Neuronal stem cell (in vitro differentiated cells): ENCODE measurements at regions not wholly inside any gene's neighbourhood (a gene's known extent, or its start where the extent isn't known, plus 50 kb on each side); places are given as distances from the start of the nearest gene placed in this dataset.

Experiments
- DNase-seq: peaks from one replicate; pipeline ENCODE4 v3.0.0-alpha.2; 2013; ENCODE audit warnings: low spot score
- H2AFZ ChIP-seq: one replicate; pipeline ENCODE4 v1.6.1; 2013; ENCODE audit warnings: mild to moderate bottlenecking, low read length, inconsistent platforms
- H2AK5ac ChIP-seq: 2 replicates; pipeline ENCODE4 v1.6.1; 2013; ENCODE audit warnings: low read depth, mild to moderate bottlenecking, inconsistent platforms, low read length, moderate library complexity, mixed read lengths
- H2BK120ac ChIP-seq: 2 replicates; pipeline ENCODE4 v1.6.1; 2013; ENCODE audit warnings: low read depth, mild to moderate bottlenecking, inconsistent platforms, low read length, moderate library complexity, mixed read lengths
- H2BK12ac ChIP-seq: one replicate; pipeline ENCODE4 v1.6.1; 2013; ENCODE audit warnings: low read length, inconsistent platforms
- H2BK15ac ChIP-seq: 2 replicates; pipeline ENCODE4 v1.6.1; 2013; ENCODE audit warnings: mild to moderate bottlenecking, low read length, inconsistent platforms, mixed read lengths
- H2BK5ac ChIP-seq: one replicate; pipeline ENCODE4 v1.6.1; 2013; ENCODE audit warnings: inconsistent platforms, mild to moderate bottlenecking, low read length, moderate library complexity
- H3K14ac ChIP-seq: one replicate; pipeline ENCODE4 v1.6.1; 2013; ENCODE audit warnings: low read length, inconsistent platforms
- H3K18ac ChIP-seq: 2 replicates; pipeline ENCODE4 v1.6.1; 2013; ENCODE audit warnings: low read length, inconsistent platforms
- H3K23ac ChIP-seq: 2 replicates; pipeline ENCODE4 v1.6.1; 2013; ENCODE audit warnings: low read depth, mild to moderate bottlenecking, mixed read lengths, low read length, inconsistent platforms; ENCODE audit not compliant: poor library complexity
- H3K27ac ChIP-seq: replicated peaks from 3 replicates; pipeline ENCODE4 v1.5.1; 2013; ENCODE audit warnings: low read length, inconsistent platforms
- H3K27me3 ChIP-seq, 3 experiments: 2 replicates each; pipeline ENCODE4 v1.6.1; 2013; ENCODE audit warnings: low read length in 3 of 3, mild to moderate bottlenecking in 2 of 3, inconsistent platforms in 1 of 3, low read depth in 1 of 3, mixed read lengths in 1 of 3, moderate library complexity in 1 of 3; ENCODE audit not compliant: control insufficient read depth in 3 of 3, insufficient read depth in 3 of 3
- H3K36me3 ChIP-seq, 2 donors: replicated peaks in 1 of 2; 2 replicates each; pipeline ENCODE4 v1.6.1; 2013; ENCODE audit warnings: low read length in 2 of 2; ENCODE audit not compliant: control insufficient read depth in 2 of 2, insufficient read depth in 2 of 2
- H3K4ac ChIP-seq: 2 replicates; pipeline ENCODE4 v1.6.1; 2013; ENCODE audit warnings: inconsistent platforms, mild to moderate bottlenecking, low read length, moderate library complexity
- H3K4me1 ChIP-seq, 2 donors: 1 replicate in 1 of 2; 2 replicates in 1 of 2; pipeline ENCODE4 v1.6.1; 2013; ENCODE audit warnings: low read length in 2 of 2, low read depth in 1 of 2; ENCODE audit not compliant: control insufficient read depth in 2 of 2, insufficient read depth in 1 of 2
- H3K4me2 ChIP-seq: one replicate; pipeline ENCODE4 v1.6.1; 2013; ENCODE audit warnings: mild to moderate bottlenecking, low read length, inconsistent platforms; ENCODE audit not compliant: insufficient read depth, poor library complexity, severe bottlenecking
- H3K4me3 ChIP-seq, 2 donors: 2 replicates each; pipeline ENCODE4 v1.5.1; 2013; ENCODE audit warnings: low read length in 2 of 2, mild to moderate bottlenecking in 2 of 2, inconsistent platforms in 1 of 2, moderate library complexity in 1 of 2
- H3K79me1 ChIP-seq: one replicate; pipeline ENCODE4 v1.6.1; 2013; ENCODE audit warnings: low read depth, mild to moderate bottlenecking, inconsistent platforms, low read length, moderate library complexity
- H3K9ac ChIP-seq: one replicate; pipeline ENCODE4 v1.6.1; 2013; ENCODE audit warnings: mild to moderate bottlenecking, low read depth, low read length, inconsistent platforms; ENCODE audit not compliant: poor library complexity
- H3K9me3 ChIP-seq, 2 donors: replicated peaks in 1 of 2; 2 replicates each; pipeline versions ENCODE3 to v1.6.1; 2013; ENCODE audit warnings: low read length in 2 of 2, mild to moderate bottlenecking in 2 of 2, inconsistent platforms in 1 of 2, low read depth in 1 of 2, mixed read lengths in 1 of 2, moderate library complexity in 1 of 2; ENCODE audit not compliant: control insufficient read depth in 2 of 2, insufficient read depth in 1 of 2
- H4K8ac ChIP-seq: one replicate; pipeline ENCODE4 v1.6.1; 2013; ENCODE audit warnings: low read depth, mild to moderate bottlenecking, inconsistent platforms, low read length, moderate library complexity
- H4K91ac ChIP-seq: one replicate; pipeline ENCODE4 v1.6.1; 2013; ENCODE audit warnings: low read length, low read depth, mild to moderate bottlenecking, inconsistent platforms; ENCODE audit not compliant: poor library complexity
- WGBS, 2 donors: extraction: QIAGEN DNeasy Blood & Tissue Kit; methylation state at CpG; one replicate each; pipeline ENCODE4 v1.1.7; 2013; ENCODE audit warnings: missing lambda C conversion rate in 2 of 2, mixed read lengths in 1 of 2; ENCODE audit not compliant: insufficient read length in 2 of 2, insufficient replicate concordance in 1 of 2; ENCODE audit errors: extremely low coverage in 2 of 2; 5-methylcytosine and 5-hydroxymethylcytosine counted together

DNA sequence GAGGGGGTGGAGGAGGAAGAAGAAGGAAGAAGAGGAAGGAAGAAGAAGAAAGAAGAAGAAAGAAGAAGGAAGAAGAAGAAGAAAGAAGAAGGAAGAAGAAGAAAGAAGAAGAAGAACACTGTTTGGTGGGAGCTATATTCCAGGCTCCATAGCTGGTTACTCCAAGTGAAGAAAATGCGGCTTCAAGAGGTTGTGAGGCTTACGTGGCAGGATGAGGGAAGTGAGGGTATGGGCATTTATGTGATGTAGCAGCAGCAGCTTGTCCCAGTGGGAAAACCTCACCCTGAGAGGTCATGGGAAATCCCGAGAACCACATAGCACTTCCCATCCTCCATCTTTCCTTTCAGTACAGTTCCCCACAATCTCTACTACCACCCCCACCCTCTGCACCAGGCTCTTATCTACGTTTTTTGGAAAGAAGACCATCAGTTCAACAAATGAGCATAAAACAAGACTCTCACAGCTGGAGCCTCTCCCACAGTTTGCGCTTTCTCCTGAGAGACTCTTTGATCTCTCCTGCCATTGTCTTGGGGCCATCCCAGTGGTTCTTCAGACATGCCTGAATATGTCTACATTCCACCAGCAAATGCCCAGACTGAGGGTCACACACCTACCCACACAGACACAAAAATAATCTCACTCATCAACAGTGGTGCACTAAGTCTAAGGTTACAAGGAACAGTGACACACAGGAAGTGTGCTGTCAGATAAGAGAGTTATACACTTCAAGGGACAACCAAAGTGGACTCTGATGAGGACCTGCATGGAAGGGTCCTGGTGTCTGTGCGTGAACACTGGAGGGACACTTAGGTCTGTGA lies 77.9 kb upstream of the KCNJ15 start:
- Histone ChIP-seq H3K4ac (no peak overlapping the region), H3K4me1 (peaks cover 0 to 4% of the 10 kb centered on the region in 2 donors), H3K18ac (no peak overlapping the region), H2AK5ac (no peak overlapping the region), H2BK120ac (no peak overlapping the region), H3K9ac (no peak overlapping the region), H3K27ac (no peak overlapping the region), H2BK5ac (no peak overlapping the region), H3K9me3 (peaks cover 0 to 2% of the 10 kb centered on the region in 2 donors), H2BK15ac (no peak overlapping the region), H3K4me2 (no peak overlapping the region), H3K27me3 (no peaks in the 10 kb centered on the region), H2AFZ (no peak overlapping the region), H4K91ac (no peak overlapping the region), H3K4me3 (no peak overlapping the region), H3K36me3 (no peaks in the 10 kb centered on the region), H2BK12ac (no peak overlapping the region), H3K23ac (no peak overlapping the region), H4K8ac (no peak overlapping the region), H3K14ac (no peak overlapping the region), H3K79me1 (no peaks in the 10 kb centered on the region)
- no peak for DNase-seq
- WGBS, 2 donors, result no CpG with 5 or more reads among the region's 6 CpGs

DNA sequence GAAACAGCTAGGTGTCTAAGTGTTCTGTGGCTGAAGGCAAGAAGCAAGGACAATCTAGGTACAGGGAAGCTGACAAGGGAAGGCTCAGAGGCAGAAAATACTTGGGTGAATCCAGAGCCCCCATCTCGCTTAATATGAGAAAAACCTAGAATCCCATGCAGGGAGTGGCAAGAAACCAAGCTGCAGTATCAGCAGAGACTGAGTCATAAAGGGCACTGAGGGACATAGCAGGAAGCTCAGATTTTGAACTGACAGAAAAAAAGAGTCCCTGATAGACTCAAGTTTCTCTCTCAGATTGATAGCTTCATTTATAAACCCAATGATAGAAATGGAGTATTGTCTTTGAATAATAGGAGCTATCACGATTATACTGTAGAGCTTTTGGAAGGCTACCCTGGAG lies 77.3 kb upstream of the KCNJ15 start:
- Histone ChIP-seq H3K79me1 (no peaks in the 10 kb centered on the region), H3K4me2 (no peak overlapping the region), H2BK120ac (no peak overlapping the region), H3K4me1 (peaks cover 0 to 4% of the 10 kb centered on the region in 2 donors), H2BK12ac (no peak overlapping the region), H3K18ac (no peak overlapping the region), H3K4me3 (no peak overlapping the region), H3K27ac (no peak overlapping the region), H3K23ac (no peak overlapping the region), H4K91ac (no peak overlapping the region), H3K27me3 (no peaks in the 10 kb centered on the region), H2BK15ac (no peak overlapping the region), H2BK5ac (no peak overlapping the region), H3K14ac (no peak overlapping the region), H3K9me3 (peaks cover 0 to 2% of the 10 kb centered on the region in 2 donors), H2AK5ac (no peak overlapping the region), H3K9ac (no peak overlapping the region), H3K4ac (no peak overlapping the region), H4K8ac (no peak overlapping the region), H2AFZ (no peak overlapping the region), H3K36me3 (no peaks in the 10 kb centered on the region)
- no CpG with 5 or more reads among the region's 2 CpGs for WGBS, 2 donors
- DNase-seq, result no peak

DNA sequence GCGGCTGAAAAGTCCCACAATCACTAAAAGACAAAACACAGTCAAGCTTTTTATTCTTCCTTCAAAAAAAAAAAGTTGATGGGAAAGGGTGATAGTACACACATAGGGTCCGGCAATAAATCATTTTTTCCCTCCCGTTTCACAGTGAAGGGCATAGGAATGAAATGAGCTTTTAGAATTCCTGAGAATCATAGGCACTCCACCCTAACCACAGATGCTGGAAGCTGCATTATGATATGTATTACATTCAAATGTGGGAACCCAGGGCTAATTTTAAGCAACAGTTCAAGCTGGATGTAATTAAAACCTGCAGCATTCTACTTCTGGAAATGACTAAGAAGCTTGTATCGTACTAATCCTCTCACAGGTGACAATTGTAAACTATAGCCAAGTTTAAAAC lies 75.7 kb upstream of the KCNJ15 start:
- H2AFZ ChIP-seq, result no peak overlapping the region
- no peak overlapping the region for H3K23ac ChIP-seq
- H3K9me3 ChIP-seq, result peaks cover 0 to 2% of the 10 kb centered on the region in 2 donors
- H4K91ac ChIP-seq, result no peak overlapping the region
- H3K27me3 ChIP-seq, result no peaks in the 10 kb centered on the region
- H4K8ac ChIP-seq, result no peak overlapping the region
- H3K36me3 ChIP-seq, result no peaks in the 10 kb centered on the region
- no peaks in the 10 kb centered on the region for H3K79me1 ChIP-seq
- no peak overlapping the region for H3K27ac ChIP-seq
- H3K4ac ChIP-seq, result no peak overlapping the region
- no peak overlapping the region for H2BK12ac ChIP-seq
- no peak overlapping the region for H3K18ac ChIP-seq
- no peak overlapping the region for H2AK5ac ChIP-seq
- no peak overlapping the region for H2BK120ac ChIP-seq
- H2BK15ac ChIP-seq, result no peak overlapping the region
- H2BK5ac ChIP-seq, result no peak overlapping the region
- peaks cover 0 to 4% of the 10 kb centered on the region in 2 donors for H3K4me1 ChIP-seq
- no peak overlapping the region for H3K4me2 ChIP-seq
- no peak overlapping the region for H3K9ac ChIP-seq
- no peak overlapping the region for H3K4me3 ChIP-seq
- no CpG with 5 or more reads among the region's 4 CpGs for WGBS, 2 donors
- no peak for DNase-seq
- no peak overlapping the region for H3K14ac ChIP-seq

DNA sequence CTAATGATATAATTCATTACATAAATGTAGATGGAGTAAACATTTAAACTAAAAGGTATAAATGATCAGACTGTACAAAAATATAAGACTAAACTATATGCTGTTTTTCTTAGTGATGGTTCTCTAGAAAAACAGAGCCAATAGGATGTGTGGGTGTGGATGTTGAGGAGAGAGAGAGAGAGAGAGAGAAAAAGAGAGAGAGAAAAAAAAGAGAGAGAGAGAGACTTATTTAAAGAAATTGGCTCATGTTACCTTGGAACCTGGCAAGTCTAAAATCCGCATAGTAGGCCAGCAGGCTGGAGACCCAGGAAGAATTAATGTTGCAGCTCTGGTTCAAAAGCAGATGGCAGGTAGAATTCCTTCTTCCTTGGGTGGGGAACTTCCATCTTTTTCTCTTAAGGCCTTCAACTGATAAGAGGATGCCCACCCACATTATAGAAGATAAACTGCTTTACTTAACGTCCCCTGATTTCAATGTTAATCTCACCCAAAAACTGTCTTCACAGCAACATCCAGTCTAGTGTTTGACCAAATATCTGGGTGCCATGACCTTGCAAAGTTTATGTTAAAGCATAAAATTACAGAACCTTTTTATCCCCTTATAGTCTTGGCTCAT lies 74.3 kb upstream of the KCNJ15 start:
- Histone ChIP-seq H2BK5ac (no peak overlapping the region), H2BK15ac (no peak overlapping the region), H3K4me2 (no peak overlapping the region), H3K4ac (no peak overlapping the region), H3K4me1 (peaks cover 0 to 4% of the 10 kb centered on the region in 2 donors), H3K36me3 (no peaks in the 10 kb centered on the region), H3K27me3 (no peaks in the 10 kb centered on the region), H3K4me3 (no peak overlapping the region), H2AFZ (no peak overlapping the region), H3K9ac (no peak overlapping the region), H3K18ac (no peak overlapping the region), H3K23ac (no peak overlapping the region), H3K79me1 (no peaks in the 10 kb centered on the region), H3K14ac (no peak overlapping the region), H2BK120ac (no peak overlapping the region), H2BK12ac (no peak overlapping the region), H4K91ac (no peak overlapping the region), H4K8ac (no peak overlapping the region), H3K9me3 (peaks cover 0 to 2% of the 10 kb centered on the region in 2 donors), H3K27ac (no peak overlapping the region), H2AK5ac (no peak overlapping the region)
- no CpG with 5 or more reads among the region's 2 CpGs for WGBS, 2 donors
- no peak for DNase-seq
